ENCODE measurements at regions not wholly inside any gene's neighbourhood (a gene's known extent, or its start where the extent isn't known, plus 50 kb on each side); places are given as distances from the start of the nearest gene placed in this dataset.

DNA sequence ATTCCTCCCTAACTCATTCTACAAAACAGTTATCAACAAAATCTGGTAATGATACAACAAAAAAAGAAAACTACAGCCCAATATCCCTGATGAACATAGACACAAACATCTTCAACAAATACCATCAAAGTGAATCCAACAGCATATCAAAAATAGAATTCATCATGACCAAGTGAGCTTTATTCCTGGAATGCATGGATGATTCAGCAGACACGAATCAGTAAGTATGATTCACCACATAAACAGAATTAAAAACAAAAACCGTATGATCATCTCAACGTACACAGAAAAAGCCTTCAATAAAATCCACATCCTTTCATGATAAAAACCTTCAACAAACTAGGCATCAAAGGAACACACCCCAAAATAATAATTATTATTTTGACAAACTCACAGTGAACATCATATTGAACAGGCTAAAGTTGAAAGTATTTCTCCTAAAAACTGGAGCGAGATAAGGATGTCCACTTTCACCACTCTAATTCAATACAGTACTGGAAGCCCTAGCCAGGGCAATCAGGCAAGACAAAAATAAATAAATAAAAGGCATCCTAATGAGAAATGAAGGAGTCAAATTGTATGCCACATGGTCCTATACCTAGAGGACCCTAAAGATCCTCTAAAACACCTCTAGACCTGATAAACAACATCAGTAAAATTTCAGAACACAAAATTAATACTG lies 305.1 kb upstream of the RGMB start:
- no peaks in the 10 kb centered on the region for H3K27me3 ChIP-seq (ENCODE audit: insufficient read depth, poor library complexity, severe bottlenecking)
- no peak overlapping the region for H3K27ac ChIP-seq (replicated peaks)
- DNase-seq (ENCODE audit: low read depth in 1 of 2, low spot score in 1 of 2) = no peak
- H3K4me3 ChIP-seq (replicated peaks; ENCODE audit: insufficient read depth, low read length) = no peak overlapping the region
- TF ChIP-seq GABPA (IDR thresholded peaks at IDR 0.05; ENCODE audit: low read depth) = no peak
- no peak for TF ChIP-seq CTCF (IDR thresholded peaks at IDR 0.05; ENCODE audit: insufficient read depth, low read length)
- TF ChIP-seq SPI1 (IDR thresholded peaks at IDR 0.05; ENCODE audit: borderline replicate concordance, low read depth) = no peak
- TF ChIP-seq POLR2AphosphoS5 (IDR thresholded peaks at IDR 0.05; ENCODE audit: low read depth) = no peak
- TF ChIP-seq, protein P1, sequence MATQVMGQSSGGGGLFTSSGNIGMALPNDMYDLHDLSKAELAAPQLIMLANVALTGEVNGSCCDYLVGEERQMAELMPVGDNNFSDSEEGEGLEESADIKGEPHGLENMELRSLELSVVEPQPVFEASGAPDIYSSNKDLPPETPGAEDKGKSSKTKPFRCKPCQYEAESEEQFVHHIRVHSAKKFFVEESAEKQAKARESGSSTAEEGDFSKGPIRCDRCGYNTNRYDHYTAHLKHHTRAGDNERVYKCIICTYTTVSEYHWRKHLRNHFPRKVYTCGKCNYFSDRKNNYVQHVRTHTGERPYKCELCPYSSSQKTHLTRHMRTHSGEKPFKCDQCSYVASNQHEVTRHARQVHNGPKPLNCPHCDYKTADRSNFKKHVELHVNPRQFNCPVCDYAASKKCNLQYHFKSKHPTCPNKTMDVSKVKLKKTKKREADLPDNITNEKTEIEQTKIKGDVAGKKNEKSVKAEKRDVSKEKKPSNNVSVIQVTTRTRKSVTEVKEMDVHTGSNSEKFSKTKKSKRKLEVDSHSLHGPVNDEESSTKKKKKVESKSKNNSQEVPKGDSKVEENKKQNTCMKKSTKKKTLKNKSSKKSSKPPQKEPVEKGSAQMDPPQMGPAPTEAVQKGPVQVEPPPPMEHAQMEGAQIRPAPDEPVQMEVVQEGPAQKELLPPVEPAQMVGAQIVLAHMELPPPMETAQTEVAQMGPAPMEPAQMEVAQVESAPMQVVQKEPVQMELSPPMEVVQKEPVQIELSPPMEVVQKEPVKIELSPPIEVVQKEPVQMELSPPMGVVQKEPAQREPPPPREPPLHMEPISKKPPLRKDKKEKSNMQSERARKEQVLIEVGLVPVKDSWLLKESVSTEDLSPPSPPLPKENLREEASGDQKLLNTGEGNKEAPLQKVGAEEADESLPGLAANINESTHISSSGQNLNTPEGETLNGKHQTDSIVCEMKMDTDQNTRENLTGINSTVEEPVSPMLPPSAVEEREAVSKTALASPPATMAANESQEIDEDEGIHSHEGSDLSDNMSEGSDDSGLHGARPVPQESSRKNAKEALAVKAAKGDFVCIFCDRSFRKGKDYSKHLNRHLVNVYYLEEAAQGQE (IDR thresholded peaks at IDR 0.05; ENCODE audit: insufficient replicate concordance, low read depth) = no peak

- TF ChIP-seq, protein P1 (IDR thresholded peaks at IDR 0.05; ENCODE audit: insufficient replicate concordance, low read depth) = no peak
- TF ChIP-seq POLR2AphosphoS5 (IDR thresholded peaks at IDR 0.05; ENCODE audit: low read depth) = no peak
- Histone ChIP-seq H3K4me3 (replicated peaks; ENCODE audit: insufficient read depth, low read length) (no peak overlapping the region), H3K27ac (replicated peaks) (no peak overlapping the region), H3K27me3 (ENCODE audit: insufficient read depth, poor library complexity, severe bottlenecking) (no peaks in the 10 kb centered on the region)
- no peak for DNase-seq (ENCODE audit: low read depth in 1 of 2, low spot score in 1 of 2)
Observed at GRCh38 chr5:98470747-98471146, 302.7 kb upstream of the RGMB start.

GRCh38 chr5:98471458-98471857 lies 302.0 kb upstream of the RGMB start:
- H3K4me3 ChIP-seq (replicated peaks; ENCODE audit: insufficient read depth, low read length) = no peak overlapping the region
- TF ChIP-seq GABPA (IDR thresholded peaks at IDR 0.05; ENCODE audit: low read depth) (no peak), POLR2AphosphoS5 (IDR thresholded peaks at IDR 0.05; ENCODE audit: low read depth) (no peak), SPI1 (IDR thresholded peaks at IDR 0.05; ENCODE audit: borderline replicate concordance, low read depth) (no peak), CTCF (IDR thresholded peaks at IDR 0.05; ENCODE audit: insufficient read depth, low read length) (no peak)
- TF ChIP-seq, protein P1 (IDR thresholded peaks at IDR 0.05; ENCODE audit: insufficient replicate concordance, low read depth) = no peak
- no peak overlapping the region for H3K27ac ChIP-seq (replicated peaks)
- no peaks in the 10 kb centered on the region for H3K27me3 ChIP-seq (ENCODE audit: insufficient read depth, poor library complexity, severe bottlenecking)
- no peak for DNase-seq (ENCODE audit: low read depth in 1 of 2, low spot score in 1 of 2)
